GM12878 (cell line): ENCODE measurements at regions not wholly inside any gene's neighbourhood (a gene's known extent, or its start where the extent isn't known, plus 50 kb on each side); places are given as distances from the start of the nearest gene placed in this dataset.

ENCODE experiments used
- BHLHE40 ChIP-seq, 2 experiments: fragments of 450-650 bp in 1 of 2; IDR thresholded peaks; 2 replicates each; pipeline ENCODE4 v1.6.1; 2011 to 2017; ENCODE audit warnings: low read depth in 2 of 2, borderline replicate concordance in 1 of 2, improper control_type of control experiment in 1 of 2, low read length in 1 of 2, mild to moderate bottlenecking in 1 of 2
- CEBPB ChIP-seq, 2 experiments: fragments of 150-350 bp in 1 of 2; IDR thresholded peaks; 2 replicates each; pipeline ENCODE4 v1.6.1; 2012 to 2014; ENCODE audit warnings: low read depth in 2 of 2, low read length in 2 of 2, borderline replicate concordance in 1 of 2, inconsistent platforms in 1 of 2
- CTCF ChIP-seq, 3 experiments: IDR thresholded peaks in 2 of 3; conservative IDR thresholded peaks in 1 of 3; 2 replicates each; pipeline ENCODE4 v1.5.1; 2011; ENCODE audit warnings: low read depth in 3 of 3, low read length in 3 of 3, mild to moderate bottlenecking in 3 of 3, control low read depth in 2 of 3, moderate library complexity in 2 of 3, inconsistent platforms in 1 of 3, mixed read lengths in 1 of 3; ENCODE audit not compliant: control insufficient read depth in 2 of 3, insufficient read depth in 1 of 3; ENCODE audit errors: extremely low read depth in 1 of 3
- DPF2 ChIP-seq: fragments of 450-650 bp; IDR thresholded peaks from 2 replicates; pipeline ENCODE4 v1.6.1; 2017; ENCODE audit warnings: mild to moderate bottlenecking
- ELK1 ChIP-seq: IDR thresholded peaks from 2 replicates; pipeline ENCODE4 v1.6.1; 2012; ENCODE audit warnings: low read depth, low read length, improper control_type of control experiment
- JUNB ChIP-seq: IDR thresholded peaks from 2 replicates; pipeline ENCODE4 v1.6.1; 2016; ENCODE audit warnings: antibody characterized with exemption, mild to moderate bottlenecking
- MAX ChIP-seq: IDR thresholded peaks from 2 replicates; pipeline ENCODE4 v1.6.1; 2012; ENCODE audit warnings: low read depth, low read length, improper control_type of control experiment
- POLR2A ChIP-seq: IDR thresholded peaks from 2 replicates; pipeline ENCODE4 v1.6.1; 2011; ENCODE audit warnings: low read depth, mild to moderate bottlenecking, low read length
- RAD21 ChIP-seq: IDR thresholded peaks from 2 replicates; pipeline ENCODE4 v1.6.1; 2011; ENCODE audit warnings: mild to moderate bottlenecking, low read depth, low read length, moderate library complexity; ENCODE audit not compliant: insufficient read depth
- REST ChIP-seq: IDR thresholded peaks from 2 replicates; pipeline ENCODE4 v1.6.1; 2012; ENCODE audit warnings: mild to moderate bottlenecking, low read depth, low read length
- TCF3 ChIP-seq: IDR thresholded peaks from 2 replicates; pipeline ENCODE4 v1.6.1; 2012; ENCODE audit warnings: low read depth, mild to moderate bottlenecking, low read length, borderline replicate concordance; ENCODE audit not compliant: insufficient read depth
- USF1 ChIP-seq: IDR thresholded peaks from 2 replicates; pipeline ENCODE4 v1.6.1; 2011; ENCODE audit warnings: borderline replicate concordance, low read depth, mild to moderate bottlenecking, moderate library complexity, mixed read lengths, low read length; ENCODE audit not compliant: insufficient read depth; ENCODE audit errors: extremely low read length
- TF ChIP-seq, protein P1 (sequence below): IDR thresholded peaks from 2 replicates; pipeline ENCODE4 v1.6.1; 2011; ENCODE audit warnings: low read depth, low read length, improper control_type of control experiment, borderline replicate concordance
- TF ChIP-seq, protein P2 (sequence below): IDR thresholded peaks from 2 replicates; pipeline ENCODE4 v1.6.1; 2011; ENCODE audit warnings: mild to moderate bottlenecking, low read depth, low read length, moderate library complexity; ENCODE audit not compliant: insufficient replicate concordance

DNA sequence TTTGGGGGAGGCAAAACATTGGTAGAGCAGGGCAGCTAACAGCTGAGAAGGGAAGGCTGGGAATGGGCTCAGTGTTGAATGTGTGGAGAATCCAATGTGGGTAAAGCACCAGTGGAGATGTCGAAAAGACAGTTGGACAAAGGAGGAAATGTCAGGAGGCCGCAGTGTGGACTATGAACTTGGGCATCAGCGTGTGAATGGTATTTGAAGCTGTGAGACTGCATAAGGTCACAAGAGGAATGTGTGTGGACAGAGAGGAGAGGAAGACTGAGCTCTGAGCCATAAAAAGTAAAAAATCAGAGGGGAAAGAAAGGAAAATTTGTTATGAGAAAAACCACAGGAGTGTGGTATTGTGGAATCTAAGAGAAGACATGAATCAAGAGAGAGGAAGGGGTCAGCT is 99.4 kb upstream of the ADAMTS16 start:
- TF ChIP-seq POLR2A, result no peak
- TF ChIP-seq ELK1, result no peak
- TF ChIP-seq USF1, result no peak
- TF ChIP-seq BHLHE40 (IDR thresholded peaks at IDR 0.05; ENCODE audit: borderline replicate concordance in 1 of 2, low read depth in 2 of 2, low read length in 1 of 2), result no peak
- TF ChIP-seq CTCF (IDR thresholded peaks at IDR 0.05 in 2 of 3, conservative IDR thresholded peaks at IDR 0.05 in 1 of 3; ENCODE audit: control insufficient read depth in 2 of 3, extremely low read depth in 1 of 3, insufficient read depth in 1 of 3, low read depth in 3 of 3, low read length in 3 of 3), result no peak
- no peak for TF ChIP-seq RAD21
- TF ChIP-seq DPF2, result no peak
- TF ChIP-seq MAX, result no peak
- TF ChIP-seq JUNB, result no peak
- no peak for TF ChIP-seq REST
- TF ChIP-seq, protein P1, sequence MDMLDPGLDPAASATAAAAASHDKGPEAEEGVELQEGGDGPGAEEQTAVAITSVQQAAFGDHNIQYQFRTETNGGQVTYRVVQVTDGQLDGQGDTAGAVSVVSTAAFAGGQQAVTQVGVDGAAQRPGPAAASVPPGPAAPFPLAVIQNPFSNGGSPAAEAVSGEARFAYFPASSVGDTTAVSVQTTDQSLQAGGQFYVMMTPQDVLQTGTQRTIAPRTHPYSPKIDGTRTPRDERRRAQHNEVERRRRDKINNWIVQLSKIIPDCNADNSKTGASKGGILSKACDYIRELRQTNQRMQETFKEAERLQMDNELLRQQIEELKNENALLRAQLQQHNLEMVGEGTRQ, result no peak
- TF ChIP-seq CEBPB (IDR thresholded peaks at IDR 0.05; ENCODE audit: borderline replicate concordance in 1 of 2, low read depth in 2 of 2, low read length in 2 of 2), result no peak
- TF ChIP-seq, protein P2, sequence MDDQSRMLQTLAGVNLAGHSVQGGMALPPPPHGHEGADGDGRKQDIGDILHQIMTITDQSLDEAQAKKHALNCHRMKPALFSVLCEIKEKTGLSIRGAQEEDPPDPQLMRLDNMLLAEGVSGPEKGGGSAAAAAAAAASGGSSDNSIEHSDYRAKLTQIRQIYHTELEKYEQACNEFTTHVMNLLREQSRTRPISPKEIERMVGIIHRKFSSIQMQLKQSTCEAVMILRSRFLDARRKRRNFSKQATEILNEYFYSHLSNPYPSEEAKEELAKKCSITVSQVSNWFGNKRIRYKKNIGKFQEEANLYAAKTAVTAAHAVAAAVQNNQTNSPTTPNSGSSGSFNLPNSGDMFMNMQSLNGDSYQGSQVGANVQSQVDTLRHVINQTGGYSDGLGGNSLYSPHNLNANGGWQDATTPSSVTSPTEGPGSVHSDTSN, result no peak
- TF ChIP-seq TCF3, result no peak
